ENCODE measurements at regions not wholly inside any gene's neighbourhood (a gene's known extent, or its start where the extent isn't known, plus 50 kb on each side); places are given as distances from the start of the nearest gene placed in this dataset.

- Histone ChIP-seq H4K20me1 (ENCODE audit: insufficient read depth, low read length) (no peaks in the 10 kb centered on the region), H3K9me3 (ENCODE audit: low read length) (no peaks in the 10 kb centered on the region), H3K4me3 (ENCODE audit: low read depth, low read length, poor library complexity, severe bottlenecking) (no peak overlapping the region), H3K9me2 (ENCODE audit: insufficient read depth, low read length) (no peaks in the 10 kb centered on the region), H3K4me2 (ENCODE audit: low read length) (no peak overlapping the region), H3K27ac (ENCODE audit: low read depth, low read length, poor library complexity, severe bottlenecking) (no peak overlapping the region), H2AFZ (ENCODE audit: low read length) (no peak overlapping the region), H3K79me2 (ENCODE audit: insufficient read depth, low read depth, low read length) (no peaks in the 10 kb centered on the region), H3K36me3 (ENCODE audit: insufficient read depth, low read length) (no peaks in the 10 kb centered on the region), H3K4me1 (ENCODE audit: insufficient read depth, low read length, poor library complexity, severe bottlenecking) (no peaks in the 10 kb centered on the region)
- BruUV-seq (replicated peaks): no TSS peak
- CTCF ChIA-PET (ENCODE audit: unreplicated experiment): no interaction called here
- DNase-seq (ENCODE audit: low spot score): no peak
- TF ChIP-seq CTCF (conservative IDR thresholded peaks at IDR 0.05; ENCODE audit: low read length) (no peak), EZH2phosphoT487 (IDR thresholded peaks at IDR 0.05; ENCODE audit: borderline replicate concordance, low read depth, low read length) (no peak)
- POLR2A ChIA-PET: no interaction called here
- intact Hi-C loops (cut with micrococcal nuclease; ENCODE audit: unreplicated experiment): no loop called here
Observed at GRCh38 chr1:104291156-104291555, 541.5 kb downstream of the AMY1C start.

DNA sequence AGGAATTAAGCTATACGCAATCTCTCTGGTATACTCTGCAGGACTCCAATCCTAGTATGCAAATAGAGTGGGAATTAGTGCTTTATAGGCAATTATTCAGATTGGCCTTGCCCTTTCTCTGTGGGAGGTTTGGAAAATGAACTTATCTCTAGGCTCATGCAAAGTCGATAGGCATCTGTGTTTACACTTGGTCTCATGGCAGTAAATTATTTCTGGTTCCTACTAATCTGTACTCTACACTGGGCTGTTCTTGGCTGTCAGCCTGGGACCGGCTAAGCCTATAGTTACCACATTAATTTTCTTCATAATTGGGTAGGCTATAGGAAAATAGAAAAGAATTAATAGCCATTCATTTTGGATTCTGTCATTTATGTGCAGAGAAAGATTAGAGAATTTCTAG is 544.6 kb downstream of the AMY1C start:
- no peaks in the 10 kb centered on the region for H4K20me1 ChIP-seq (ENCODE audit: insufficient read depth, low read length)
- no peak overlapping the region for H3K4me3 ChIP-seq (ENCODE audit: low read depth, low read length, poor library complexity, severe bottlenecking)
- BruUV-seq (replicated peaks): no TSS peak
- ChIA-PET CTCF (ENCODE audit: unreplicated experiment) (no interaction called here), POLR2A (no interaction called here)
- TF ChIP-seq EZH2phosphoT487 (IDR thresholded peaks at IDR 0.05; ENCODE audit: borderline replicate concordance, low read depth, low read length): no peak
- H3K27ac ChIP-seq (ENCODE audit: low read depth, low read length, poor library complexity, severe bottlenecking): no peak overlapping the region
- no peaks in the 10 kb centered on the region for H3K36me3 ChIP-seq (ENCODE audit: insufficient read depth, low read length)
- no peaks in the 10 kb centered on the region for H3K9me2 ChIP-seq (ENCODE audit: insufficient read depth, low read length)
- no peak overlapping the region for H3K4me2 ChIP-seq (ENCODE audit: low read length)
- H3K4me1 ChIP-seq (ENCODE audit: insufficient read depth, low read length, poor library complexity, severe bottlenecking): no peaks in the 10 kb centered on the region
- intact Hi-C loops (cut with micrococcal nuclease; ENCODE audit: unreplicated experiment): no loop called here
- H3K9me3 ChIP-seq (ENCODE audit: low read length): no peaks in the 10 kb centered on the region
- H2AFZ ChIP-seq (ENCODE audit: low read length): no peak overlapping the region
- DNase-seq (ENCODE audit: low spot score): no peak
- H3K79me2 ChIP-seq (ENCODE audit: insufficient read depth, low read depth, low read length): no peaks in the 10 kb centered on the region

GRCh38 chr1:104295511-104295910 is 545.8 kb downstream of the AMY1C start:
- TF ChIP-seq CTCF (conservative IDR thresholded peaks at IDR 0.05; ENCODE audit: low read length) (no peak), EZH2phosphoT487 (IDR thresholded peaks at IDR 0.05; ENCODE audit: borderline replicate concordance, low read depth, low read length) (no peak)
- Histone ChIP-seq H3K36me3 (ENCODE audit: insufficient read depth, low read length) (no peaks in the 10 kb centered on the region), H4K20me1 (ENCODE audit: insufficient read depth, low read length) (no peaks in the 10 kb centered on the region), H3K9me3 (ENCODE audit: low read length) (no peaks in the 10 kb centered on the region), H3K27ac (ENCODE audit: low read depth, low read length, poor library complexity, severe bottlenecking) (no peak overlapping the region), H3K4me1 (ENCODE audit: insufficient read depth, low read length, poor library complexity, severe bottlenecking) (no peaks in the 10 kb centered on the region), H3K4me3 (ENCODE audit: low read depth, low read length, poor library complexity, severe bottlenecking) (no peak overlapping the region), H2AFZ (ENCODE audit: low read length) (no peak overlapping the region), H3K4me2 (ENCODE audit: low read length) (no peak overlapping the region), H3K79me2 (ENCODE audit: insufficient read depth, low read depth, low read length) (no peaks in the 10 kb centered on the region), H3K9me2 (ENCODE audit: insufficient read depth, low read length) (no peaks in the 10 kb centered on the region)
- intact Hi-C loops (cut with micrococcal nuclease; ENCODE audit: unreplicated experiment): no loop called here
- ChIA-PET POLR2A (no interaction called here), CTCF (ENCODE audit: unreplicated experiment) (no interaction called here)
- no peak for DNase-seq (ENCODE audit: low spot score)
- no TSS peak for BruUV-seq (replicated peaks)

Measured in OCI-LY7 (cell line).